GM18520 (cell line): ENCODE measurements at regions not wholly inside any gene's neighbourhood (a gene's known extent, or its start where the extent isn't known, plus 50 kb on each side); places are given as distances from the start of the nearest gene placed in this dataset.

ENCODE experiments used
- ATAC-seq: cut with Tn5 transposase; IDR thresholded peaks from one replicate; pipeline ENCODE4 v1.9.1; 2021; ENCODE audit not compliant: unreplicated experiment

GRCh38 chr4:117425636-117426035 lies 340.3 kb upstream of the TRAM1L1 start:
- ATAC-seq: no peak

DNA sequence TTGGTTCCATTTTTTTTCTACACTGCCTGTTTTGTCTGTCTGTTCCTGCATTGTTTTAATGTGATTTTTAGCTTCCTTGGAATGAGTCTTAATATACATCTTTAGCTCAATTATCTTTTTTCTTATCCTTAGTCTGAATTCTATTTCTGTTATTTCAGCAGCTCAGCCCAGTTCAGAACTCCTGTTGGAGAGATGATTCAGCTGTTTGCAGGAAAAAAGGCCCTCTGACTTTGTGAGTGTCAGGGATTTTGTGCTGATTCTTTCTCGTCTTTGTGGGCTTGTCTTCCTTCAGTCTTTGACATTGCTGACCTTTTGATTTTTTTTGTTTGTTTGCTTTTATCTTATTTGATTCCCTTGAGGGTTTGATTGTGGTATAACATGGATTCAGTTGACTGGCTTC lies 343.2 kb upstream of the TRAM1L1 start:
- no peak for ATAC-seq

DNA sequence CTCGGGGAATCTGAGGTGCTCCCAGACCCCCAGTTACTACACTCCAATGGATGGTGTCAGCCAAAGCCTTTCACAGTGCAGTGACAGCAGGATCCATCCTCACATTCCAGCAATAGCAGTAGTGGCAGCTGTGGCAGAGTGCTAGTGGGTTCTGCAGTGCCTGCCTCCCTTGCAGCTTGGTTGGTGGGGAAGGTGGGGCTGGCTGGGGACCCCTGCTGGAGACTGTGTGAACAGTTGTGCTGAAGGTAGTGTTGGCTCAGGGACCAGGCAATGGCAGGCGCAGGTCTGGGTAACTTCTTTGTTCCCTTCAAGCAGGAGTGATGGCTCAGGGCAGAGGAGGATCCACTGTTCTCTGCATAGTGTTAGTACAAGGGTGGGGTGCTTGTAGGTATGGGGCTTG lies 343.7 kb upstream of the TRAM1L1 start:
- no peak for ATAC-seq

- no peak for ATAC-seq
Measured at GRCh38 chr4:117429506-117429905, 344.1 kb upstream of the TRAM1L1 start.

- ATAC-seq: no peak
Measured at GRCh38 chr4:117434424-117434823, 349.0 kb upstream of the TRAM1L1 start.

DNA sequence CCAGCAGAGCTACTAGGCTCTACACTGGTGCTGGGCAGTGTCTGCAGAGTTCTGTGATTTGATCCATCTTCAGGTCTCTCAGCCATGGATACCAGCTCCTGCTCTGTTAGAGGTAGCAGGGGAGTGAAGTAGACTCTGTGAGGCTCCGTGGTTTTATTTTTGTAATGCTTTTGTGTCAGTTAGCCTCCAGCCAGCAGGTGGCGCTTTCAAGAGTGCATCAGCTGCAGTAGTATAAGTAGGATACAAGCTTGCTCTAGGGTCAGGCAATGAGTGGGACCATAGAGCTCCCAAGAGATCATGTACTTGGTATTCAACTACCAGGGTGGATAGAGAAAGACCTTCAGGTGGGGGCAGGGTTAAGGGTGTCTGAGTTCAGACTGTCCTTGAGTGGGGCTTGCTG lies 362.5 kb upstream of the TRAM1L1 start:
- ATAC-seq: no peak

GRCh38 chr4:117455088-117455487 lies 369.7 kb upstream of the TRAM1L1 start:
- ATAC-seq: no peak

DNA sequence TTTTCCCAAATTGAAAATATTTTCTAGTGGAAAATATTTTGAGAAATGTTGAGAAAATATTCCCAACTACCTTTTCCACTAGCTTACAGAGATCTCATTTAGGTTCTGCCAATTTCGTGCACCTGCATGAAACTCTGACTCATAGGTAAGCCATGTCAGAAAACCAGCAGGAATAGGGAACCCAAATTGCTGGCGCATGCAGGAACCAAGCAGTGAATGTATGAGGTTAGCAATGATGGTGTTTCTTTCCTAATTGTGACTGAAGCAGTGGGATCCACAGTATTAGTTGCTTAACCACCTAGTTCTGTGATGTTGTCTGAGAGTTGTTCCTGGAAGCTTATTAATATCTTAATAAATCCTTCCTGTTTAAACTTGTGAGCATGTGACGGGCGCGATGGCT lies 381.0 kb upstream of the TRAM1L1 start:
- ATAC-seq: no peak

- no peak for ATAC-seq
Measured at GRCh38 chr4:117467404-117467803, 382.0 kb upstream of the TRAM1L1 start.

DNA sequence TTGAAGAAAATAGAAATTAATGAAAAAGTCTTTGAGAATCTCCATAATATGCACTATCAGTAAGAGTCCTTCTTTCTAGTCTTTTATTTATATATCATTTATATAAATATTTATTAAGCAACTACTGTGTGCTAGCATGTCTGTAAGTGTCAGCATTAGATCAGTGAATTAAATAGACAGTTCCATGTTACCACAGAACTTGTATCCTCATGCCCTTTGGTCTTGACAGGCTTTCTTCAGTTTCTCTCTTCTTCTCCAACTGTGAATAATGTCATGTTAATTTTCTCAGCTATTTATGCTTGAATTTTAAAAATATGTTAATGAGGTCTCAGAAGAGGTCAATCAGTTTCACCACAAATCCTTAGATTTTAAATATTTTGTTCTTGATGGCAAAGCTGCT lies 389.6 kb upstream of the TRAM1L1 start:
- ATAC-seq: no peak

- ATAC-seq: no peak
Measured at GRCh38 chr4:117477925-117478324, 392.5 kb upstream of the TRAM1L1 start.

DNA sequence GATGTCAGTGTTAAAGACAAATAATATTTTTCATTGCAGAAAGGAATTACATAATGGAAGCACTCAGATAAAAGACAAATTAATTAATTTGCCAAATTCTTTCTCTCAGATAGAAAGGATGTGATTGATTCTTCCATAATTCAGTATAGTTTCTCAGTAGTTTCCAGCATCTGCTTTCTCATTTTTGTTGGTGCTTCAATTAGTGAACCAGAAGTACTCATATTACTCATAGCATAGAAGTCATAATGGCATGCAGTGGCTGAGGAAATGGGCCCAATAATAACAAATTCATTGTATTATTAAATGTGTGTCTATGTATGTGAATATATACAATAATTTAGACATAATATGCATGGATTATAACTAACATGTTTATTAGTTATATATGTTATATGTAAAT lies 393.3 kb upstream of the TRAM1L1 start:
- no peak for ATAC-seq

DNA sequence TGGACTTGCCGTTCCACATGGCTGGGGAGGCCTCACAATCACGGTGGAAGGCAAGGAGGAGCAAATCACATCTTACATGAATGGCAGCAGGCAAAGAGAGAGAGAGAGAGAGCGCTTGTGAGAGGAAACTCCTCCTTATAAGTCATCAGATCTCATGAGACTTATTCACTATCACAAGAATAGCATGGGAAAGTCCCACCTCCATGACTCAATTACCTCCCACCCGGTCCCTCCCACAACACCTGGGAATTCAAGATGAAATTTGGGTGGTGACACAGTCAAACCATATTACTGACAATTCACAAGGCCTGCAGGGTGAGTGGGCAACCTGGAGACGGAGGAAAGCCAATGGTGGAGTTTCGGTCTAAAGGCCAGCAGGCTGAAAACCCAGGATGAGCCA lies 394.3 kb upstream of the TRAM1L1 start:
- no peak for ATAC-seq

DNA sequence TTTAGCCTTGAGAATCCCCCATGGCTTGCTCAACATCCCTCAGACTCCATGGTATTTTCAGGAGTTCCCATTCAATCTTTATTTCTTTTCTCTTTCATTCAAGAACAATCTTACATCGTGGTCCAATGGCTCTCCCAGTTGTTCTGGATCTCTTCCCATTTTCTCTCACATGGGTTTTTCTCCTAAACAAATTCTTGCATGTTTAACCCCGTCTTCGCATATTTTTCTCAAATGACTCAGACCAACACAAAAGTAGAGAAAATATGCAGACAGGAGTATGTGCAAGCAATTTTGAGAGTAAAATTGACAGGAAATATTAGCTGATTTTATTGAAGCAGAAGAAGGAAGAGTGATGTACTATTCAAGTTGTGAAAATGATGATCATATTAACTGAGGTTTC lies 396.4 kb upstream of the TRAM1L1 start:
- no peak for ATAC-seq

- no peak for ATAC-seq
Measured at GRCh38 chr4:117488692-117489091, 403.3 kb upstream of the TRAM1L1 start.

- ATAC-seq: no peak
Measured at GRCh38 chr4:117489107-117489506, 403.7 kb upstream of the TRAM1L1 start.

- no peak for ATAC-seq
Measured at GRCh38 chr4:117491516-117491915, 406.1 kb upstream of the TRAM1L1 start.

DNA sequence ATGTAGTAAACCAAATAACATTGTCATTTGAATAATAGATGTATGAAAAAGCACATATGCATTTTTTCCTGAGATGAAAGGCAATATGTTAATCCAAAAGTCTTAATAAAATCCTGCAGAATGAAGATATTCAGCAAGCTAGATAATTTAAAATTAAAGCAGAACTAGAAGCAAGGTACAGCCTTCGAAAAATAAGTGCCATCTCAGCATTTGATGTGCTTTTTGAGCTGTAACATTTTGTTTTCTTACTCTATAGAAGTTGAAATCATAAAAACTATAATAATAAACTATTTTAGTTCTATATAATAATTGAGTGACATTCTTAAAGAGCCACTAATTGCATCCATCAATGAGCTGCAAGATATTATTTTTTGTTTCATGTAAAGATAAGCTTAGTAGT lies 410.4 kb upstream of the TRAM1L1 start:
- ATAC-seq: no peak

- ATAC-seq: no peak
Measured at GRCh38 chr4:117512414-117512813, 427.0 kb upstream of the TRAM1L1 start.

DNA sequence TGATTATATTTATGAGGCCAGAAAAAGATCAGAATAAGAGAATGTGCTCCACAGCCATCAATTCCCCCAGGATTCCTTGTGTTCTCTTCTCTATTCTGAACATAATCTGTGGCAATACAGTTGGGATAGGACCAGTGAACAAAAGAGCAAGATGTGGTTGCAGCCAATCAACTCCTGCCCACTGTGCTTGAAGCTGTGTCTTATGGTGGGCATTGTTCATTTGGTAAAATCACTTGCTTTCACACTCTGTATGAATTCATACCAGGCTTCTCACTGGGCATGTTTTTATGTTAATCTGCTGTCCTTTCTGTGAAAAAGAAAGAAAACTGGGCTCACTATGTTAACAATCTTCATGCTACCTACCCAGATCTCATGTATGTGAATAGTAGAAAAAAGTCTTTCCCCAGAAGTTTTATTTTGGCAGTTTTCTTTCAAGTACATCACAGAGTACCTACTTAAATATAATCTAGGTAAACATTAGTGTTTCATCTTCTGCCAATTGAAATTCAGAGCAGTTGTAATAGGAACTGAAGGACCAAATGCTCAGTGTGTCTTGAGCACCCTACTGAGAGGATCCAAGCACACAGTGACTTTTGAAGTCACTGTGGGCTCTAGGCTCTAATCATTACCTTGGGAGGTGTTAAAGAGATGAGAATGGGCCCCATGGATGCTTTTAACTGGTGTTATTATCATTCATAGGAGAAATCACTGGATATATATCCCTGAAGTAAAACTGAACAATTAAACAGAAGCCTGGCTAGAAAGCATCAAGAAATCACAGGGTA lies 429.2 kb upstream of the TRAM1L1 start:
- ATAC-seq: no peak

DNA sequence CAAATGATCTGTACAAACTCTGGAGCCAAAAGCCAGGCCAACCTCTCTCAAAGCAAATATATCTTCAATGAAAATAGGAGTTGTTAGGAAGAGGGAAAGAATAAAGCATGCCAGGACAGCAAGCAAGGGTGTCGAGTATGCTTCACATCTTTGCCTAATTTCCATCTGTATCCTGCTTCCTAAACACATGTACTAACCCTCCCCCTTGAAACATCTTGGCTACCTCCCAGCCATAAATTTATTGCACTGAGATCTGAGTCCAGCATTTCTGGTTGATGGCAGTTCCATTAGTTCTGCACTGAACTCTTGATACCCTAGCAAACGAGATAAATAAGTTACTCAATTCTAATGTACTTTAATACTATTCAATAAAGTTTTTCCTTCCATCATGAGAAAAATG lies 430.5 kb upstream of the TRAM1L1 start:
- ATAC-seq: no peak

DNA sequence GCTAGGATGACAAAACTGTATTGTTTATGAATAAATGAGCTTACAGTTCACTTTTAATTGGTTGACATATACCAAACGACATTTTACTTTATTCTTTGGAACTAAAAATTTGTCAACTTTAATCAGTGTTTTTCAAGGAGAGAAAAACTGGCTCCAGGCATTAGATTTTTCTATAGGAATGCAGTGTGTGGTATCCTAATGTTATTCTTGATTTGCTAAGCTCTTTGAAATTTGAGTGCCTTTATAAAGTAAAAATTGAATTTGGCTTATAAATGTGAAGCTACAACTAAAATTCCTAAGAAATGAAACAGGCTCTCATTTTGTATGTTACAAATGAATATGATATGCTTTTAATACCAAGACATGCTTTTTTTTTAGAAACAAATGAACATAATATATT lies 442.2 kb upstream of the TRAM1L1 start:
- no peak for ATAC-seq

- no peak for ATAC-seq
Measured at GRCh38 chr4:117529401-117529800, 444.0 kb upstream of the TRAM1L1 start.
